SU-DHL-6 (cell line): ENCODE measurements at regions not wholly inside any gene's neighbourhood (a gene's known extent, or its start where the extent isn't known, plus 50 kb on each side); places are given as distances from the start of the nearest gene placed in this dataset.

Experiments
- H2AFZ ChIP-seq: fragments of 200-600 bp; sonication (generic); 2 replicates; pipeline ENCODE4 v1.6.1; 2014; ENCODE audit warnings: low read depth, mild to moderate bottlenecking, moderate library complexity, mixed read lengths, antibody characterized with exemption, low read length; ENCODE audit not compliant: severe bottlenecking
- H3F3A ChIP-seq: fragments of 200-600 bp; shearing (Covaris generic); 2 replicates; pipeline ENCODE4 v1.6.0; 2016; ENCODE audit warnings: antibody characterized with exemption, mild to moderate bottlenecking; ENCODE audit not compliant: insufficient read depth
- H3K27ac ChIP-seq: fragments of 200-600 bp; sonication (generic); 2 replicates; pipeline ENCODE4 v1.5.1; 2016; ENCODE audit warnings: low read depth, mild to moderate bottlenecking, low read length, moderate library complexity, mixed read lengths
- H3K27me3 ChIP-seq: fragments of 200-600 bp; sonication (generic), shearing (Covaris generic); 2 replicates; pipeline ENCODE4 v1.6.0; 2014; ENCODE audit warnings: mild to moderate bottlenecking, low read length
- H3K36me3 ChIP-seq: fragments of 200-600 bp; sonication (generic); 2 replicates; pipeline ENCODE4 v1.6.1; 2014; ENCODE audit warnings: mild to moderate bottlenecking, low read length, mixed read lengths
- H3K4me2 ChIP-seq: fragments of 300-600, 200-600 bp; shearing (Covaris generic), sonication (generic); 2 replicates; pipeline ENCODE4 v1.6.0; 2014; ENCODE audit warnings: low read length, low read depth, mild to moderate bottlenecking; ENCODE audit not compliant: poor library complexity, severe bottlenecking
- H3K4me3 ChIP-seq: fragments of 200-600 bp; sonication (generic); 2 replicates; pipeline ENCODE4 v1.5.1; 2014; ENCODE audit warnings: antibody characterized with exemption, low read length, mild to moderate bottlenecking, mixed read lengths; ENCODE audit not compliant: insufficient read depth, poor library complexity, severe bottlenecking
- H3K79me2 ChIP-seq: fragments of 200-600 bp; sonication (generic); 2 replicates; pipeline ENCODE4 v1.6.1; 2014; ENCODE audit warnings: mild to moderate bottlenecking, low read length, moderate library complexity; ENCODE audit not compliant: insufficient read depth
- H3K9ac ChIP-seq: fragments of 200-600 bp; sonication (generic); 2 replicates; pipeline ENCODE4 v1.7.0; 2014; ENCODE audit warnings: mild to moderate bottlenecking, low read length
- H3K9me2 ChIP-seq: fragments of 200-600 bp; sonication (generic); replicated peaks from 2 replicates; pipeline ENCODE4 v1.6.1; 2014; ENCODE audit warnings: low read length; ENCODE audit not compliant: insufficient read depth
- H3K9me3 ChIP-seq: fragments of 200-600 bp; sonication (generic); 2 replicates; pipeline ENCODE4 v1.6.1; 2014; ENCODE audit warnings: low read length, mixed read lengths; ENCODE audit not compliant: insufficient read depth
- H4K20me1 ChIP-seq: fragments of 200-600 bp; sonication (generic); 2 replicates; pipeline ENCODE4 v1.6.1; 2014; ENCODE audit warnings: low read depth, mild to moderate bottlenecking, antibody characterized with exemption, low read length, moderate library complexity, mixed read lengths
- CTCF ChIP-seq: fragments of 200-600 bp; sonication (generic); IDR thresholded peaks from one replicate; pipeline ENCODE4 v1.5.1; 2017; ENCODE audit warnings: antibody characterized with exemption, mild to moderate bottlenecking, low read length, moderate library complexity; ENCODE audit not compliant: insufficient read depth, poor library complexity, severe bottlenecking
- EZH2phosphoT487 ChIP-seq: fragments of 200-600 bp; sonication (generic), shearing (Covaris generic); conservative IDR thresholded peaks from 2 replicates; pipeline ENCODE4 v1.6.1; 2018; ENCODE audit warnings: mild to moderate bottlenecking, antibody characterized with exemption, low read length, moderate library complexity, mixed read lengths

- Histone ChIP-seq H3F3A (no peaks in the 10 kb centered on the region), H3K27ac (no peak overlapping the region), H3K4me2 (no peak overlapping the region), H3K27me3 (no peaks in the 10 kb centered on the region), H3K36me3 (no peaks in the 10 kb centered on the region), H3K4me3 (no peak overlapping the region), H4K20me1 (no peaks in the 10 kb centered on the region), H2AFZ (no peak overlapping the region), H3K9ac (no peak overlapping the region), H3K9me2 (no peaks in the 10 kb centered on the region), H3K9me3 (no peaks in the 10 kb centered on the region), H3K79me2 (no peaks in the 10 kb centered on the region)
- TF ChIP-seq EZH2phosphoT487 (no peak), CTCF (no peak)
Observed at GRCh38 chr2:155431004-155431507, 732.6 kb downstream of the KCNJ3 start.

GRCh38 chr2:155427470-155427869, 729.0 kb downstream of the KCNJ3 start:
- H3K4me2 ChIP-seq, result no peak overlapping the region
- no peaks in the 10 kb centered on the region for H3F3A ChIP-seq
- no peak overlapping the region for H3K9ac ChIP-seq
- H3K79me2 ChIP-seq, result no peaks in the 10 kb centered on the region
- H3K4me3 ChIP-seq, result no peak overlapping the region
- no peaks in the 10 kb centered on the region for H3K9me3 ChIP-seq
- no peaks in the 10 kb centered on the region for H3K36me3 ChIP-seq
- H4K20me1 ChIP-seq, result no peaks in the 10 kb centered on the region
- TF ChIP-seq CTCF (no peak), EZH2phosphoT487 (no peak)
- no peaks in the 10 kb centered on the region for H3K27me3 ChIP-seq
- H2AFZ ChIP-seq, result no peak overlapping the region
- H3K27ac ChIP-seq, result no peak overlapping the region
- H3K9me2 ChIP-seq, result no peaks in the 10 kb centered on the region; the same call in 1 of the 2 replicates

- no peaks in the 10 kb centered on the region for H4K20me1 ChIP-seq
- H3K4me2 ChIP-seq, result no peak overlapping the region
- no peaks in the 10 kb centered on the region for H3K79me2 ChIP-seq
- no peaks in the 10 kb centered on the region for H3K27me3 ChIP-seq
- no peak overlapping the region for H3K9ac ChIP-seq
- H3K27ac ChIP-seq, result no peak overlapping the region
- TF ChIP-seq EZH2phosphoT487, result no peak
- TF ChIP-seq CTCF, result no peak
- H3K9me2 ChIP-seq, result no peaks in the 10 kb centered on the region; the same call in 1 of the 2 replicates
- no peak overlapping the region for H3K4me3 ChIP-seq
- no peaks in the 10 kb centered on the region for H3K9me3 ChIP-seq
- H3K36me3 ChIP-seq, result no peaks in the 10 kb centered on the region
- H2AFZ ChIP-seq, result no peak overlapping the region
- H3F3A ChIP-seq, result no peaks in the 10 kb centered on the region
Observed at GRCh38 chr2:155424518-155424917, 726.0 kb downstream of the KCNJ3 start.
